Upper lobe of right lung (tissue), 1 donor: ENCODE measurements at regions not wholly inside any gene's neighbourhood (a gene's known extent, or its start where the extent isn't known, plus 50 kb on each side); places are given as distances from the start of the nearest gene placed in this dataset.

ENCODE experiments used
- ATAC-seq: fragments of 200-7000 bp; cut with Tn5 transposase; one replicate; pipeline ENCODE4 v1.9.1; 2020; ENCODE audit warnings: mild to moderate bottlenecking, moderate library complexity
- DNase-seq: peaks from one replicate; pipeline ENCODE4 v3.0.0-alpha.2; 2020
- H3K27ac ChIP-seq: fragments of 200-600 bp; one replicate; pipeline ENCODE4 v1.8.0; 2022
- H3K27me3 ChIP-seq: fragments of 200-600 bp; one replicate; pipeline ENCODE4 v1.8.0; 2022; ENCODE audit warnings: mild to moderate bottlenecking
- H3K36me3 ChIP-seq: fragments of 200-600 bp; one replicate; pipeline ENCODE4 v1.8.0; 2022
- H3K4me1 ChIP-seq: fragments of 200-600 bp; one replicate; pipeline ENCODE4 v1.8.0; 2022
- H3K4me3 ChIP-seq: fragments of 200-600 bp; one replicate; pipeline ENCODE4 v1.8.0; 2022; ENCODE audit warnings: mild to moderate bottlenecking
- H3K9me3 ChIP-seq: fragments of 200-600 bp; one replicate; pipeline ENCODE4 v1.8.0; 2022
- CTCF ChIP-seq: fragments of 200-600 bp; IDR thresholded peaks from one replicate; pipeline ENCODE4 v1.8.0; 2022; ENCODE audit warnings: antibody characterized with exemption
- intact Hi-C: fragments of 100-400 bp; cut with DNase I; formaldehyde crosslinking; loops from one replicate; pipeline ENCODE4 v1.11.0; 2022
- donor health status: DM: no; HTN: yes; CAD: no; lungs with severe emphysema.

- H3K4me3 ChIP-seq: no peak overlapping the region
- intact Hi-C loops: no loop called here
- ATAC-seq (no peak), DNase-seq (no peak)
- no peak for TF ChIP-seq CTCF
- no peaks in the 10 kb centered on the region for H3K27me3 ChIP-seq
- H3K36me3 ChIP-seq: no peaks in the 10 kb centered on the region
- H3K9me3 ChIP-seq: no peaks in the 10 kb centered on the region
- no peaks in the 10 kb centered on the region for H3K4me1 ChIP-seq
- no peak overlapping the region for H3K27ac ChIP-seq
These were observed 148.6 kb downstream of the SLC6A15 start for GRCh38 chr12:84764001-84764400.

DNA sequence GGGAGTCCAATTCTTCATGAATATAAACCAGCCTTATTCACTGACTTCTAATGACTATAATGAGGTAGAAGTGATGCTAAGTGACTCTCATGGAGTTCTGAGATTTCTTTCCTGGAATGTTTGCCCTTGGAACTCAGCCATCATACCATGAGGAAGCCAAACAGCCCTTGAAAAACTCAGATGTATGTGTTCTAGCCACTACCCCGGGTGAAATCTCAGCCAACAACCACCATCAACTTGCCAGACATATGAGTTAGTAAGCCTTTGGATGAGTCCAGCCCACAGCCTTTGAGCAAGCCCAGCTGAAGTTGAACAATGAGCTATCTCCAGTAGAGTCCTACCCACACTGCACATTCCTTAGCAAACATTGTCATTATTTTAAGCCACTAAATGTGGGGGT, 149.5 kb downstream of the SLC6A15 start:
- Histone ChIP-seq H3K36me3 (no peaks in the 10 kb centered on the region), H3K27me3 (no peaks in the 10 kb centered on the region), H3K9me3 (no peaks in the 10 kb centered on the region), H3K27ac (no peak overlapping the region), H3K4me3 (no peak overlapping the region), H3K4me1 (no peaks in the 10 kb centered on the region)
- ATAC-seq: peak; percentile 58
- no peak for DNase-seq
- intact Hi-C loops: no loop called here
- TF ChIP-seq CTCF: no peak

DNA sequence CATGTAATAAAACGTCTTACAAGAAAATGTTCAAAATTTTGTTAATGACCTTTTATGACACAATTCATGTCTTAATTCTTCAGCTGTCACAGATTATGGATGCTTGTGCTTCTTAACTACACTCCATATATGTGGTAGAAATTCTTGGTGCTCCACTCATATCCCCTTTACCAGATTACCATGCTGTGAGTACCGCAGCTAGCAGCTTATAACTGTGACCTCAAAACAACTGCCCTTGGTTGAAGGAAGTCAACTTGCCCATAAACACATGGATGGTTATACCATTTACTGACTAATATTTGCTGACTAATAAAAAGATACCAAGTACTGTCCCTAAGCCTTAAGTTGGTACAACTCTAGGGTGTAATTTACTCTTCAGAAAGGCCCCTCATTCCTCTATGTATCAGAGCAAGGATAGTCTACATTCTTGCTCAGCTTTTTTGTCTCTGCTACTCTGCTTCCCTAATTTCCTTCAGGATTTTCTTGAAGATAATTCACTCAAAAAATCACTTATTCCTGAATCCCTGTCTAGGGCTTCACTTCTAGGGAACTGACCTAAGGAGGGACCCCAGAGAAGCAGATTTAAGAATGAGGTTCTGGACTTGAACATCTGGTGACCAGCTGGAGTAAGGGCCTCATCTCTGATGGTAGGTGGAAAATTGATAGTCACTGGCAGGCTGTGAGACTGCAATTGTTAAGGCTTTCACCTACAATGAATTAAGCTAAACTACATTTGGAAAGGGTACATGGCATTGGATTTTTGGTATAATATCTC, 152.3 kb downstream of the SLC6A15 start:
- TF ChIP-seq CTCF: no peak

DNA sequence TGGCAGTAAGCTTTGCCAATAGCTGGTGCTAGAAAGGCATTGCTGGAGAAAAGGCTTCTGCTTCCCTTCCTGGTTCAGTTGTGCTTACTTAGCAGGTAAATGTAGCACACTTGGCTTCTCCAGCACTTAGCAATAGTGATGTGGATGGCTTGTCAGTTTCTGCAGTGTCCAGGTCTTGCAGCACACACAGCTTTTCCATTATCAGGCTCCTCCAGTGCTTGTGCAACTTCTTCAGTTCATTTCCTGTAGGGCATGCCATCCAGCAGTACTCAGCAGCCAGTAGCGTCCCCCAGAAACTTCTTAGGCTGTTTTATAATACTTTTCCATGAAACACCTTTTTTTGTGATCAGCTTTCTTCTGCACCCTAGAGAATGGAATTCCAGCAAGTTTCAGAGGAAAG, 154.6 kb downstream of the SLC6A15 start:
- Histone ChIP-seq H3K4me1 (no peaks in the 10 kb centered on the region), H3K27ac (no peak overlapping the region), H3K4me3 (no peak overlapping the region), H3K9me3 (no peaks in the 10 kb centered on the region), H3K36me3 (no peaks in the 10 kb centered on the region), H3K27me3 (no peaks in the 10 kb centered on the region)
- intact Hi-C loops: no loop called here
- ATAC-seq (no peak), DNase-seq (no peak)
- TF ChIP-seq CTCF: no peak

More for the DNA sequence above, 152.3 kb downstream of the SLC6A15 start:
- H3K9me3 ChIP-seq: no peaks in the 10 kb centered on the region
- ATAC-seq (no peak), DNase-seq (no peak)
- no peaks in the 10 kb centered on the region for H3K4me1 ChIP-seq
- no peaks in the 10 kb centered on the region for H3K27me3 ChIP-seq
- no peak overlapping the region for H3K27ac ChIP-seq
- H3K4me3 ChIP-seq: no peak overlapping the region
- intact Hi-C loops: no loop called here
- H3K36me3 ChIP-seq: no peaks in the 10 kb centered on the region

DNA sequence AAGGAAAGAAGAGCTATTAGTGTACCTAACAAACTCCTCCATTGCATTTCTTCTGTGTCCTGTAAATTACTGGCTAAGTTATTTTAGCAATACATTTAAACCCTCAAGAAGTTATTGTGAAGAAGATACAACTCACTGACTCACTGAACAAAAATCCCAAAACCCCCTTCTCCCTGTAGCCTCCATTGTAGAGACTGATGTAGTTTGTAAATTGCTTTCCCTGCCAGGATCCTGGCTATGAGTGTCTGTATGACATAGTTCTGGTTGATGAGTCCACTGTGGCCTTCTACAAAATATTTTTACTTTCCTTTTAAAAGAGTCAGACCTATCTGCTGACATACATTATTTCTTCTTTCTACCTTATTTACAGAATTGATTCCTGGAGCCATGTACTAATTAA, 155.6 kb downstream of the SLC6A15 start:
- no peak for TF ChIP-seq CTCF
- Histone ChIP-seq H3K27ac (no peak overlapping the region), H3K36me3 (no peaks in the 10 kb centered on the region), H3K4me3 (no peak overlapping the region), H3K9me3 (no peaks in the 10 kb centered on the region), H3K27me3 (no peaks in the 10 kb centered on the region), H3K4me1 (no peaks in the 10 kb centered on the region)
- ATAC-seq: no peak
- no peak for DNase-seq
- intact Hi-C loops: no loop called here

DNA sequence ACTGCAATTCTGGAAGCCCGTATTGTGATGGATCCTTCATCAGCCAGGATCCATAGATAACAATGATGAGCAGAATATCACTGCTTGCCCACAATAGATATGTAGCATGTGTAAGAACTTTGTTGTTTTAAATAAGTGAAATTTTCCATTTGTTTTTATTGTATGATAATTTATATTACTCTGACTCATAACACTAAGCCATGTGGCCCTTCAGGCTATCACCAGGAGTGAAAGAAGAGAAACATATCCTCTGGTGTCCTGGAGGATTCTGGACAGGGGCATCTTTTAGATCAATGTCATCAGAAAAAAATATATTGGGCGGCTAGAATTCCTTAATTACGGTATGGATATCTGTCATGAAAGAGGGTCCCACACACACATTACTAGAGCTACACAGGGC, 167.5 kb downstream of the SLC6A15 start:
- H3K4me1 ChIP-seq: no peaks in the 10 kb centered on the region
- no peak for TF ChIP-seq CTCF
- DNase-seq (no peak), ATAC-seq (no peak)
- no peaks in the 10 kb centered on the region for H3K27me3 ChIP-seq
- no peaks in the 10 kb centered on the region for H3K36me3 ChIP-seq
- no peak overlapping the region for H3K27ac ChIP-seq
- intact Hi-C loops: no loop called here
- no peaks in the 10 kb centered on the region for H3K9me3 ChIP-seq
- H3K4me3 ChIP-seq: no peak overlapping the region
